ENCODE measurements at regions not wholly inside any gene's neighbourhood (a gene's known extent, or its start where the extent isn't known, plus 50 kb on each side); places are given as distances from the start of the nearest gene placed in this dataset.
"Not testable (repeated sequence)": the region's sequence is repeated elsewhere in the genome, so short reads cannot be mapped to it uniquely, and the experiment has no call there.

- FAIRE-seq (no peak), DNase-seq (ENCODE audit: insufficient read length, low spot score) (peak; percentile 33)
- TF ChIP-seq POLR2A (IDR thresholded peaks at IDR 0.05; ENCODE audit: low read depth, low read length) (no peak), POU2F2 (IDR thresholded peaks at IDR 0.05; ENCODE audit: low read depth, low read length) (no peak), POLR2AphosphoS5 (IDR thresholded peaks at IDR 0.05; ENCODE audit: low read depth, low read length) (no peak), TAF1 (IDR thresholded peaks at IDR 0.05; ENCODE audit: low read depth, low read length) (no peak)
Observed at GRCh38 chr9:63817622-63818518, 1467.1 kb downstream of the FOXD4L5 start.

GRCh38 chr9:63816751-63817621 lies 1468.0 kb downstream of the FOXD4L5 start:
- FAIRE-seq (no peak), DNase-seq (ENCODE audit: insufficient read length, low spot score) (peak; percentile 66)
- TF ChIP-seq POLR2A (IDR thresholded peaks at IDR 0.05; ENCODE audit: low read depth, low read length) (no peak), SPI1 (IDR thresholded peaks at IDR 0.05; ENCODE audit: low read depth, low read length) (peak; percentile 52)

GRCh38 chr9:63814970-63815669 lies 1469.9 kb downstream of the FOXD4L5 start:
- not testable (repeated sequence) for DNase-seq (ENCODE audit: insufficient read length, low spot score); FAIRE-seq

- DNase-seq (ENCODE audit: insufficient read length, low spot score); FAIRE-seq: not testable (repeated sequence)
Observed at GRCh38 chr9:63813391-63814021, 1471.5 kb downstream of the FOXD4L5 start.

GRCh38 chr9:63812822-63813221 lies 1472.2 kb downstream of the FOXD4L5 start:
- not testable (repeated sequence) for FAIRE-seq; DNase-seq (ENCODE audit: insufficient read length, low spot score)

GRCh38 chr9:63804205-63804604 lies 1480.8 kb downstream of the FOXD4L5 start:
- FAIRE-seq; DNase-seq (ENCODE audit: insufficient read length, low spot score): not testable (repeated sequence)

GRCh38 chr9:63794081-63794685 lies 1490.8 kb downstream of the FOXD4L5 start:
- FAIRE-seq; DNase-seq (ENCODE audit: insufficient read length, low spot score): not testable (repeated sequence)

- DNase-seq (ENCODE audit: insufficient read length, low spot score); FAIRE-seq: not testable (repeated sequence)
Observed at GRCh38 chr9:63787454-63787853, 1497.6 kb downstream of the FOXD4L5 start.

- FAIRE-seq; DNase-seq (ENCODE audit: insufficient read length, low spot score): not testable (repeated sequence)
Observed at GRCh38 chr9:63785059-63785458, 1500.0 kb downstream of the FOXD4L5 start.

- FAIRE-seq; DNase-seq (ENCODE audit: insufficient read length, low spot score): not testable (repeated sequence)
Observed at GRCh38 chr9:63784421-63784820, 1500.6 kb downstream of the FOXD4L5 start.

GRCh38 chr9:63781817-63782439 lies 1503.1 kb downstream of the FOXD4L5 start:
- not testable (repeated sequence) for DNase-seq (ENCODE audit: insufficient read length, low spot score); FAIRE-seq

- FAIRE-seq; DNase-seq (ENCODE audit: insufficient read length, low spot score): not testable (repeated sequence)
Observed at GRCh38 chr9:63781390-63781789, 1503.6 kb downstream of the FOXD4L5 start.

- not testable (repeated sequence) for DNase-seq (ENCODE audit: insufficient read length, low spot score); FAIRE-seq
Observed at GRCh38 chr9:63776220-63776619, 1508.8 kb downstream of the FOXD4L5 start.

GRCh38 chr9:63775092-63775426 lies 1510.0 kb downstream of the FOXD4L5 start:
- FAIRE-seq; DNase-seq (ENCODE audit: insufficient read length, low spot score): not testable (repeated sequence)

GRCh38 chr9:63774369-63775091 lies 1510.5 kb downstream of the FOXD4L5 start:
- FAIRE-seq; DNase-seq (ENCODE audit: insufficient read length, low spot score): not testable (repeated sequence)

- FAIRE-seq; DNase-seq (ENCODE audit: insufficient read length, low spot score): not testable (repeated sequence)
Observed at GRCh38 chr9:63762230-63762629, 1522.8 kb downstream of the FOXD4L5 start.

Data from GM12891 (cell line).